SKM-1 (cell line): ENCODE measurements at regions not wholly inside any gene's neighbourhood (a gene's known extent, or its start where the extent isn't known, plus 50 kb on each side); places are given as distances from the start of the nearest gene placed in this dataset.

Source experiments
- DNase-seq: peaks from one replicate; lab custom pipeline; 2025; ENCODE audit not compliant: unreplicated experiment; lab: John Stamatoyannopoulos, UW

GRCh38 chr3:6074952-6075351 lies 786.0 kb upstream of the GRM7 start:
- DNase-seq: no peak

- no peak for DNase-seq
These were observed 782.5 kb upstream of the GRM7 start for GRCh38 chr3:6078436-6078835.

DNA sequence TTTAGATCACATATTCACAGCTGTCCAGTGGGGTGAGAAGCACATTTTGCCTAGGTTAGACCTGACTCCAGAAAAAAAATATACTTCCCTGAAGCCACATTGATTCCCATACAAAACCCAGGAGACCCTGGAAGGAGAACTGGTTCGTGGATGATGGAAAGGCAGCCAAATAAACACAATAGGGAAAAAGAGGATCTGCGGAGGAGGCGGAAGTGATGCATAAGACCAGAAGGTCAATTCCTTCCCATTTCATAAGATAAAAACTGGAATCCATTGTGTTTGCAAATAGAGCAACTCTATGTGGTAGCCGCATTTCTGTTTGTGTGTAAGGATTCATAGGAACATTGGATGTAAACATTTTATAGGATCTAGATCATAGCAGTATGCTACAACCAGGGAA lies 781.9 kb upstream of the GRM7 start:
- no peak for DNase-seq

DNA sequence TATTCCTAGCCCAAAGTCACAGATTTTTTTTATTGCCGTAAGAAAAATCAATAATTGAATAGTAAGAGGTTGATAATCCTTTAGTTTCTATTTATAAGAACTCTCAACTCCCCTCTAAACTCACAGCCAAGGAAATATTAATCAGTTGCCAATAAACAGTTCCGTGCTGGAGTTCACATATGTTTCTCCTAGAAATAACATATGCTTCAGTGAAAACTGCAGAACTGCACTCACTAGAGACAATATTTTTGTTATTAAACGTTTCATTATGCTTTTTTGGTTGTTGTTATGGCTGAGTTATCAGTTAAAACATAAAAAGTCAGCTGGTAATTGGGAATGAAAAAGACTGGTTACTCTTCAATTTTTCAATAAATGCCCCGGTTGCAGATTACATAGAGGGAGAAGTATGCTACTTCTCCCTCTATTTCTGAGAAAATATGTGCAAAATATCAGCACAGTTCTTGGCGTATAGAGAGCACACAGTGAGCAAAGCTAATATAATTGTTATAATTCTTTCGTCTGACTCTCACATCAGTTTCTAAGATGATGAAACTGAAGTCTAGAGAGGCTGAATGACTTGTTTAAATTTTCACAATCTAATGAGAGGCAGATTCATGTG lies 781.2 kb upstream of the GRM7 start:
- DNase-seq: no peak

DNA sequence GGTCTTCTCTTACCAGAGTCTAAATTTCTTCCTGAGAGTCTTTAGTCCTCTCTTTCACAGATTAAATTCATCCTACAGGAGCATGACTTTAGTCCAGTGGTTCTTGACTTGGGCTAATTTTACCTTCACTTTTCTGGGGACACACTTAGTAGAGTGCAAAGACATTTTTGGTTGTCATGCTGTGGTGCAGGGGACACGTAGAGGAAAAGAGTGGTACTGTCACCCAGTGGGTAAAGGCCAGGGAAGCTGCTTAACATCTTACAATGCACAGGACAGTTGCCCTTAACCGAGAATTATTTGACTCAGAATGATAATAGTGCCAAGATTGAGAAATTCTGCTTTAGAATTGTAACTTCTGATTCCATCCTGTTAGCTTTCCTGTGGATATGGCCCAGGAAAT lies 772.5 kb upstream of the GRM7 start:
- no peak for DNase-seq

DNA sequence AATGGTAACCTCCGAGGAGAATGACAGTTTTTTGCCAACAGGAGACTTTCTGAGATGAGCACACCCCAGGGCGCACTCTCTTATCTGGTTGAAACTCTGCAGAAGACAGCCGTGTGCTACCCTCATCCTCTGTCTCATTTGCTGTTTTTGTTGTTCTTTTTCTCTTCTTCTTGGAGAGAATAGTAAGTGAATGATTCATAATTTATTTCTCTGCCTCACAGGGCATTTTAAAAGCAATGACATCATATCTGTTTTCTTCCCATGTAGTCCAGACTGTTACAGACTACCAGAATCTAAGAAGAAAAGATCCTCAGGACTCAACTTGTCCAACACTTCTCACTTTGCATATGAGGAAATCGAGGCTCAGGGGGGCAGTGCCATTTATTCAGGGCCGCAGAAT lies 771.1 kb upstream of the GRM7 start:
- no peak for DNase-seq

GRCh38 chr3:6091262-6091661 lies 769.7 kb upstream of the GRM7 start:
- DNase-seq: no peak

GRCh38 chr3:6095006-6095405 lies 765.9 kb upstream of the GRM7 start:
- no peak for DNase-seq

DNA sequence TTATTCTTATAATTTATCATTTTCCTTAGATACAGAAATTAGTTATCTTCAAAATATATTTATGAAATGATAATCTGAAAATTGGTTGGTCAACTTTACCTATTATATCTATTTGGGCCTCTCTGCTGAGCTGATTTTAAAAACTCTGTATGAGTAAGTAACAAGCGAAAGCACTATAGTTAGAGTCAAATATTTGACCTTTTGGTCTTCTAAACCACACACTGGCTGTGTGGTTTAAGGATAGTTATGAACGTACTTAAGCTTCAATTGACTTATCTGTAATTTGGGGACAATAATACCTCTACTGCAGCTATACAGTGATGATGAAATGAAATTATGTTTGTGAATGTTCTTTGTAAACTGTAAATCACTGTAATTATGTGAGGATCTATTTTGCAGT lies 763.9 kb upstream of the GRM7 start:
- DNase-seq: no peak

GRCh38 chr3:6097556-6097955 lies 763.4 kb upstream of the GRM7 start:
- no peak for DNase-seq

GRCh38 chr3:6098516-6099157 lies 762.3 kb upstream of the GRM7 start:
- no peak for DNase-seq

DNA sequence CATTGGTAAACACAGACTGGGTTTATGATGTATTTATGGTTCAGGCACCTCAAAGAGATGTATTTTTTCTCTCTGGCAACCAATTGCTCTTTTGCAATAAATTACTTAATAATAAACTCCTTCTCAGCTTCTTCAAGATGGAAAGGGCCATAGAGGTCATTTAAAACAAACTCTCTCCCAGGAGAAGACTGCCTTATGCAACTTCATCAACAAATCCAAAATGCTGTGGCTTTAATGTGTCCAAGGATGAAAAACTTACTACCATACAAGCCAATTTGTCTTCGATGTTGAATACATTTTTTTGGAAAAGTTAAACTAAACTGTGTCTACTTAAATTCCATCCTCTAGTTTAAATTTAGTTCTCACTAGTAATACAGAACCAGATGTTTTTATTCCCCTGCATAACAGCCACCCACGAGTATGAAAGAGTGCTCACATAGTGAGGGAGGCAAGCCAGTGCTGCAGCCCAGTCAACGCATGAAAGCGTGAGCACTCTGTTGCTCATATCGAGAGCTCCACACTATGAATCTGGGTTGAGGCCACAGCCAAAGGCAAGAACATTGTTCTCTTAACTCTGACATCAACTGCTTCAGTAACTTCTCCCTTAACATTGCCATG lies 761.3 kb upstream of the GRM7 start:
- no peak for DNase-seq

DNA sequence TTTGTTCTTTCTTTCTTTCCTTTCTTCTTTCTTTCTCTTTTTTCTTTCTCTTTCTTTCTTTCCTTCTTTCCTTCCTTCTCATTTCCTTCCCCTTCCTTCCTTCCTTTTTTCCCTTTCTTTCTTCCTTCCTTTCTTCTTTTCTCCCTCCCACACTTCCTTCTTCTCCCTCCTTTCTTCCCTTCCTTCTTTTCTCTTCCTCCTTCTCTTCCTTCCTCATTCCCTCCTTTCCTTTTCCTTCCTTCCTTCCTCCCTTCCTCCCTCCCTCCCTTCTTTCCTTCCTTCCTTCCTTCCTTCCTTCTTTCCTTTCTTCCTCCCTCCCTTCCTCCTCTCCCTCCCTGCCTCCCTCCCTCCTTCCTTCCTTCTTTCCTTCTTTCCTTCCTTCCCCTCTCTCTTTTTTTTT lies 755.7 kb upstream of the GRM7 start:
- no peak for DNase-seq

DNA sequence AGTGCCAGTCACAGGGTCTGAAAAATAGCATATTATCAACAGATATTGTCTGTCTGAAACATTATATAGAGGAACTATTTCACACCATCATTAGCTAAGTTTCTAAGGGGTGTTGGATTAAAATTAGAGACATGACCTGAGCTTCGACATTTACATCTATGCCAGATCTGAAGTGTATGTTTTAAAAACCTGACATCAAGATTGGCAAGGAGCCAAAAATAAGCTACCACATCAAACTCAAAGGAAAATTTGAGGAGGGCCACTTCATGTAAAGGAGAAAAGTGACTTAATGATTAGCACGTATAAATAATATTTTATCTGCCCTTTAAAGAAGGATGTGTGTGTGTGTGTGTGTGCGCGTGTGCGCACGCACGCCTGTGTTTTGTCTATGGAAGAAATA lies 752.0 kb upstream of the GRM7 start:
- no peak for DNase-seq

DNA sequence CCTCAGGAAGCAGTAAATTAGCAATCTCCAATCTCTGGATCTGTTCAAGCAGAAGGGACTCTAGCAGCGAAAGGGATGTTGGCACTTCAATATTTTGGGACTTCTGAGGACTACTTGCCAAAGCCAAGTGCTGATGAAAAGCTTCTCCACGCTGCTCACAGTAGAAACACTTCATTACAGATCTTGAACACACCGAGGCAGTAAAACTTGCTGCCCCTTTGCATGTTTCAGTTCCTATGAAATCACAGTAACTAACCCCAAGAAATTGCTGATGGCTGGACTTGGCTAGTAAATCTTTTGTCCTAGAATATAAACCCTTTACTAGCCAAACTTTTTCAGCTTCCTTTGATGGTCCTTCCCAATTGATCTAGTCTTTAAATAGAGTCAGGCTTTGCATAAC lies 750.5 kb upstream of the GRM7 start:
- no peak for DNase-seq

GRCh38 chr3:6112546-6112945 lies 748.4 kb upstream of the GRM7 start:
- no peak for DNase-seq

- no peak for DNase-seq
These were observed 747.6 kb upstream of the GRM7 start for GRCh38 chr3:6113338-6113737.

GRCh38 chr3:6119367-6119766 lies 741.5 kb upstream of the GRM7 start:
- no peak for DNase-seq

- no peak for DNase-seq
These were observed 740.1 kb upstream of the GRM7 start for GRCh38 chr3:6120786-6121185.

GRCh38 chr3:6124875-6125274 lies 736.0 kb upstream of the GRM7 start:
- no peak for DNase-seq

- no peak for DNase-seq
These were observed 735.4 kb upstream of the GRM7 start for GRCh38 chr3:6125520-6125919.

DNA sequence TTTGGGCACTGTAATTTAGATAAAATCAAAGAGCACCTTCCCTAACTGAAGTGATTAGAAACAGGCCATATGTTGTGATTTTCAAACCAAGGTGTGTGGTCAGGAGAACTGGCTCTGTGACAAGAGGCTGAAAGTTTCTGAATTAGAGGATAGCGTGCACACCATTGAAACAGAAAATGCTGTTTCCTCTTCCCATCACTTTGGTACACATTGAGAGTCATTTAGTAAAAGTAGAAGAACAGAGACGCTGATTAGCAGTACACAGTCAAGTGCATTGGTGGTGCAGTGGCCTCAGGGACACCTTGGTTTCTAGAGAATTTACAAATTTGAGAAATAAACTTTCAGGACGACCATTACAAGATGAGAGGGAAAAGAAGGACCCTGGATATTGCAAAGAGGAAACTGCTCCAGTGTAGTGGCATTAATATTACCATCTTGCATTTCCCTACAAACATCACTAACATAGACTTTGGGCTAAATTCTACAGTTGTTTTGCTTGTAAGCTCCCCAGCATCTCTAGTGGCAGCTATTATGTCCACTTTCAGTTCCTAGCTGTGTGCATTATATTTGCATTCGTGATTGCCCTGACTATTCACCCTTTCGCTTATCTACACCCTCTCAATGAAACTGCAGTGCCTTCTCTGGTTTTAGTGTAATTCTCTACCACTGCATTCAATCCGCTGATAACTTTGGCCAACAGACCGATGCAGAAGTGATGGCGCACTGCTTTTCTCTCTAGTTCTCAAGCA lies 728.1 kb upstream of the GRM7 start:
- DNase-seq: no peak
